ENCODE measurements at regions not wholly inside any gene's neighbourhood (a gene's known extent, or its start where the extent isn't known, plus 50 kb on each side); places are given as distances from the start of the nearest gene placed in this dataset.

GRCh38 chr7:371779-372545 lies 82.0 kb downstream of the FOXL3 start:
- no peak for DNase-seq

GRCh38 chr7:372546-372931 lies 82.6 kb downstream of the FOXL3 start:
- no peak for DNase-seq

- DNase-seq = no peak
Observed at GRCh38 chr7:372932-373791, 83.2 kb downstream of the FOXL3 start.

- DNase-seq = no peak
Observed at GRCh38 chr7:373818-374705, 84.1 kb downstream of the FOXL3 start.

- no peak for DNase-seq
Observed at GRCh38 chr7:374706-375311, 84.8 kb downstream of the FOXL3 start.

GRCh38 chr7:375321-375831 lies 85.4 kb downstream of the FOXL3 start:
- no peak for DNase-seq

GRCh38 chr7:375901-376305 lies 85.9 kb downstream of the FOXL3 start:
- DNase-seq = no peak

- DNase-seq = no peak
Observed at GRCh38 chr7:376306-377079, 86.5 kb downstream of the FOXL3 start.

GRCh38 chr7:377080-378040 lies 87.4 kb downstream of the FOXL3 start:
- no peak for DNase-seq

GRCh38 chr7:378041-378420 lies 88.1 kb downstream of the FOXL3 start:
- no peak for DNase-seq

GRCh38 chr7:378551-379455 lies 88.8 kb downstream of the FOXL3 start:
- no peak for DNase-seq

GRCh38 chr7:379456-380138 lies 89.6 kb downstream of the FOXL3 start:
- no peak for DNase-seq

GRCh38 chr7:380139-380485 lies 90.1 kb downstream of the FOXL3 start:
- no peak for DNase-seq

GRCh38 chr7:380711-381210 lies 90.8 kb downstream of the FOXL3 start:
- no peak for DNase-seq

GRCh38 chr7:381211-382042 lies 91.5 kb downstream of the FOXL3 start:
- DNase-seq = no peak

- no peak for DNase-seq
Observed at GRCh38 chr7:382043-382400, 92.1 kb downstream of the FOXL3 start.

GRCh38 chr7:386385-386784 lies 96.4 kb downstream of the FOXL3 start:
- no peak for DNase-seq
